H1 (cell line): ENCODE measurements at regions not wholly inside any gene's neighbourhood (a gene's known extent, or its start where the extent isn't known, plus 50 kb on each side); places are given as distances from the start of the nearest gene placed in this dataset.

ENCODE experiments used
- CHD1 ChIP-seq: IDR thresholded peaks from 2 replicates; pipeline ENCODE4 v1.6.1; 2012; ENCODE audit warnings: low read depth, low read length, improper control_type of control experiment
- CHD7 ChIP-seq: fragments of 300-600 bp; sonication (generic); IDR thresholded peaks from 2 replicates; pipeline ENCODE4 v1.7.1; 2012; ENCODE audit warnings: low read length, moderate library complexity, mild to moderate bottlenecking, inconsistent platforms; ENCODE audit not compliant: insufficient replicate concordance
- EZH2 ChIP-seq: fragments of 200-600 bp; sonication (generic); IDR thresholded peaks from 2 replicates; pipeline ENCODE4 v1.7.1; 2012; ENCODE audit warnings: low read depth, mild to moderate bottlenecking, moderate library complexity, low read length, inconsistent platforms; ENCODE audit not compliant: severe bottlenecking
- HDAC2 ChIP-seq, 2 experiments: fragments of 300-600 bp in 1 of 2; sonication (generic) in 1 of 2; IDR thresholded peaks; 2 replicates each; pipeline ENCODE4 v1.6.1; 2011 to 2012; ENCODE audit warnings: low read depth in 2 of 2, low read length in 2 of 2, mild to moderate bottlenecking in 2 of 2, moderate library complexity in 2 of 2, borderline replicate concordance in 1 of 2, inconsistent platforms in 1 of 2

- no peak for TF ChIP-seq CHD7
- no peak for TF ChIP-seq EZH2
- TF ChIP-seq HDAC2 (IDR thresholded peaks at IDR 0.05; ENCODE audit: borderline replicate concordance in 1 of 2, low read depth in 2 of 2, low read length in 2 of 2), result no peak
- no peak for TF ChIP-seq CHD1
Observed at GRCh38 chr5:4370218-4370617, 769.9 kb upstream of the ADAMTS16 start (continued).
